ENCODE measurements at regions not wholly inside any gene's neighbourhood (a gene's known extent, or its start where the extent isn't known, plus 50 kb on each side); places are given as distances from the start of the nearest gene placed in this dataset.
"Not testable (repeated sequence)": the region's sequence is repeated elsewhere in the genome, so short reads cannot be mapped to it uniquely, and the experiment has no call there.

DNA sequence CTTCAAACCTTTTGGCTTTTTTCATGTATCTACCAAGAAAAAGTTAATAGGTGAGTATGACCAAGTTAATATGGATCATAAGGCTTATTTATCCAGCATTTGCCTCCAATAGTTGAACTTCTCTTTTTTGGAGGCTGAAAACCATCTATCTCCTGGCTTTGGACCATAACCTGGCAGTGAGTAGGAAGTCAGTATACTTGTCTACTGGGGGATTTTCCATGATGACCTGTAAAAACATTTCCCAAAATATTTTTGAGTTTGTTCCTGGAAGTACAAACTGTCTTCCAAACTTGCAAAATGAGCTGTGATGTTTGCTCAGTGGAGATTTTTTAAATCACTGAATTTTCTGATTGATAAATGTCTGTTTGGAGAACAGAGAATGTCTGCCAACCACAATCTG lies 349.9 kb downstream of the FAM47B start:
- intact Hi-C loops (cut with DNase I), result no loop called here
- DNase-seq, result no peak
- TF ChIP-seq POLR2A (IDR thresholded peaks at IDR 0.05) (no peak), EP300 (IDR thresholded peaks at IDR 0.05) (no peak)
- TF ChIP-seq, protein P1, sequence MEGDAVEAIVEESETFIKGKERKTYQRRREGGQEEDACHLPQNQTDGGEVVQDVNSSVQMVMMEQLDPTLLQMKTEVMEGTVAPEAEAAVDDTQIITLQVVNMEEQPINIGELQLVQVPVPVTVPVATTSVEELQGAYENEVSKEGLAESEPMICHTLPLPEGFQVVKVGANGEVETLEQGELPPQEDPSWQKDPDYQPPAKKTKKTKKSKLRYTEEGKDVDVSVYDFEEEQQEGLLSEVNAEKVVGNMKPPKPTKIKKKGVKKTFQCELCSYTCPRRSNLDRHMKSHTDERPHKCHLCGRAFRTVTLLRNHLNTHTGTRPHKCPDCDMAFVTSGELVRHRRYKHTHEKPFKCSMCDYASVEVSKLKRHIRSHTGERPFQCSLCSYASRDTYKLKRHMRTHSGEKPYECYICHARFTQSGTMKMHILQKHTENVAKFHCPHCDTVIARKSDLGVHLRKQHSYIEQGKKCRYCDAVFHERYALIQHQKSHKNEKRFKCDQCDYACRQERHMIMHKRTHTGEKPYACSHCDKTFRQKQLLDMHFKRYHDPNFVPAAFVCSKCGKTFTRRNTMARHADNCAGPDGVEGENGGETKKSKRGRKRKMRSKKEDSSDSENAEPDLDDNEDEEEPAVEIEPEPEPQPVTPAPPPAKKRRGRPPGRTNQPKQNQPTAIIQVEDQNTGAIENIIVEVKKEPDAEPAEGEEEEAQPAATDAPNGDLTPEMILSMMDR (IDR thresholded peaks at IDR 0.05), result no peak
- Histone ChIP-seq H3K27me3 (no peaks in the 10 kb centered on the region), H3K36me3 (no peaks in the 10 kb centered on the region), H3K4me3 (no peak overlapping the region), H3K27ac (no peak overlapping the region), H3K9me3 (no peaks in the 10 kb centered on the region), H3K4me1 (ENCODE audit: insufficient read depth) (no peaks in the 10 kb centered on the region)

DNA sequence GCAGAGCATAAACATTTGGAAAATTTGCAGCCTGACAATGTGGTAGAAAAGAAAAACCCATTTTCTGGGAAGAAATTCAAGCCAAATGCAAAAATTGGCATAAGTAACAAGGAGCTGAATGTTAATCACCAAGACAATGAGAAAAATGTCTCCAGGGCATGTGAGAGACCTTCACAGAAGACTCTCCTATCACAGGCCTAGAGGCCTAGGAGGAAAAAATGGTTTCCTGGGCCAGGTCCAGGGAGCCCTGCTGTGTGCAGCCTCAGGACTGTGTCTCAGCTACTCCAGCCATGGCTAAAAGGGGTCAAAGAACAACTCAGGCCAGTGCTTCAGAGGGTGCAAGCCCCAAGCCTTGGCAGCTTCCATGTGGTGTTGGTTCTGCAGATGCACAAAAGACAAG lies 362.4 kb downstream of the FAM47B start:
- H3K27ac ChIP-seq; intact Hi-C loops (cut with DNase I); DNase-seq; H3K9me3 ChIP-seq; H3K27me3 ChIP-seq; H3K36me3 ChIP-seq; H3K4me3 ChIP-seq; H3K4me1 ChIP-seq (ENCODE audit: insufficient read depth): not testable (repeated sequence)

DNA sequence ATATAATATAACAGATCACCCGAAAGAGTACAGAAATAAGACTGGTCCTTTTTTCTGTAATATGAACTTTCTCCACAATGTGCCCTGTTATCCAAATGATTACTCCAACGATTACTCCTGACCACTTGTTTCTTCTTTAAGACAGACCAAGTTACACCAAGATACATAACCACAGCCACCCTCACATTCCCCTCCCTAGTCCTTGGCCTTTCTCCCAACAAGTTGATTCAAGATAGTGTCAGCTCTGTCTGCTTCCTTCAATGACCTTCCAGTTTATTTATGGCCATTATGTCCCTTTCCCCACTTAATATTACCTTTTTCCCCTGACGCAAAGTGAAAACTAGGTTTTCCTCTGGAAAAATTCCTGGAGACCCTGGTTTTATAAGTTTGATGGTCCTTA lies 397.2 kb downstream of the FAM47B start:
- no peaks in the 10 kb centered on the region for H3K36me3 ChIP-seq
- H3K4me3 ChIP-seq, result no peak overlapping the region
- WGBS, 3 donors, result 63 to 74% (median 67%) methylated on average over 3 of the region's 3 CpGs
- intact Hi-C loops (cut with DNase I), result no loop called here
- no peaks in the 10 kb centered on the region for H3K4me1 ChIP-seq (ENCODE audit: insufficient read depth)
- no peak for DNase-seq
- H3K27ac ChIP-seq, result no peak overlapping the region
- no peaks in the 10 kb centered on the region for H3K27me3 ChIP-seq
- no peak for TF ChIP-seq POLR2A (IDR thresholded peaks at IDR 0.05)
- TF ChIP-seq, protein P1 (IDR thresholded peaks at IDR 0.05), result no peak
- TF ChIP-seq EP300 (IDR thresholded peaks at IDR 0.05), result no peak
- no peaks in the 10 kb centered on the region for H3K9me3 ChIP-seq

DNA sequence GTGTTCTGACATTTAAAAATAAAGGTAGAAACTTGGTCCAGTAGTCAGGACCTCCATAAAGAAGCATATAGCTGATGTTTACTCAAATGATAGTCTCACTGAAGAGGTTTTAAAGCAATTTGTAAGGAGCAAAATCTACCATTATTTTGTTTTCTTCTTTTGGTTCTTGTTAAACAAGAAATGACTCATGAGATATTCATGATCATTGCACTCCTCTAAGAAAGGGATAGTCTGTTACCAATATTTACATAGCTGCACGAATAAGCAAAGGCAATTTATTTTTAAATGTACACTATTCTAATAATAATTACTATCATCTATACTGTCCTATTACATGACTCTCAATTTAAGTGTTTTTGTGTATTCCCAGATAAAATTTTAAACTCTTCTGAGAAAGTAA lies 397.9 kb downstream of the FAM47B start:
- Histone ChIP-seq H3K9me3 (no peaks in the 10 kb centered on the region), H3K36me3 (no peaks in the 10 kb centered on the region), H3K27me3 (no peaks in the 10 kb centered on the region), H3K4me3 (no peak overlapping the region), H3K4me1 (ENCODE audit: insufficient read depth) (no peaks in the 10 kb centered on the region), H3K27ac (no peak overlapping the region)
- intact Hi-C loops (cut with DNase I), result no loop called here
- no peak for TF ChIP-seq POLR2A (IDR thresholded peaks at IDR 0.05)
- TF ChIP-seq EP300 (IDR thresholded peaks at IDR 0.05), result no peak
- TF ChIP-seq, protein P1 (IDR thresholded peaks at IDR 0.05), result no peak
- DNase-seq, result no peak
- 19 to 44% (median 41%) methylated on average over 1 of the region's 1 CpG for WGBS, 3 donors

DNA sequence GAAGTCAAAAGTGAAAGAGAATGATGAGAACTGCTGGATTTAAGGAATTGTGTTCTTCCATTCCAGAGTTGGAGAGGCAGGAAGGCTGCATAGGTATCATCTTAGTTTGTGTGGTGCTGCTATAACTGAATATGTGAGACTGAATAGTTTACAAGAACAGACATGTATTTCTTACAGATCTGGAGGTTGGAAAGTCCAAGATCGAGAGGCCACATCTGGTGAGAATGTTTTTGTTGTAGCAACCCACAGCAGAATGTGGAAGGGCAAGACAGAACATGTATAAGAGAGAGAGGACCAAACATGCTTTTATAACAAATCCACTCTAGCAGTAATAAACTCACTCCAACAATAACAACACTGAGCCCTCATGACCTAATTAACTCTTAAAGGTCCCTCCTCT lies 408.6 kb downstream of the FAM47B start:
- no peaks in the 10 kb centered on the region for H3K27me3 ChIP-seq
- no peaks in the 10 kb centered on the region for H3K36me3 ChIP-seq
- no peaks in the 10 kb centered on the region for H3K4me1 ChIP-seq (ENCODE audit: insufficient read depth)
- WGBS, 3 donors, result 41 to 47% (median 42%) methylated on average over 1 of the region's 1 CpG
- TF ChIP-seq, protein P1 (IDR thresholded peaks at IDR 0.05), result no peak
- TF ChIP-seq POLR2A (IDR thresholded peaks at IDR 0.05) (no peak), EP300 (IDR thresholded peaks at IDR 0.05) (no peak)
- no peaks in the 10 kb centered on the region for H3K9me3 ChIP-seq
- intact Hi-C loops (cut with DNase I), result no loop called here
- H3K4me3 ChIP-seq, result no peak overlapping the region
- H3K27ac ChIP-seq, result no peak overlapping the region
- DNase-seq, result no peak
